ENCODE measurements at regions not wholly inside any gene's neighbourhood (a gene's known extent, or its start where the extent isn't known, plus 50 kb on each side); places are given as distances from the start of the nearest gene placed in this dataset.

DNA sequence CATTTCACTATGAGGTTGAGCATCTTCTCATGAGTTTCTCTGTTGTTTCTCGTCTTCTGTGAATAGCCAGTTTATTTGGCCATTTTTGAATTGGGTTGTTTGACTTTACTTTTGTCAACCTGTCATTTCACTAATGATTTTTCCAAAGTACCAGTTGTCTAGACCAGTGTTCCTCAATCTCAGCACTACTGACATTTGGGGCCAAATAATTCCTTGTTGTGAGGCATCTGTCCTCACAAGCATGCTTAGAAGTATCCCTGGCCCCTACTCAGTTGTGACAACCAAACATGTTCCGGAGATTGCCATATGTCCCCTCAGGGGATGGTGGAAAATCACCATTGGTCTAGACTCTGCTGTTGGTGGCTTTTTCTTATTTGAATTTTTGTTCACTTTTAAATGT lies 87.7 kb upstream of the GNAZ start:
- H3K4me3 ChIP-seq, result no peak overlapping the region
- no peaks in the 10 kb centered on the region for H3K4me1 ChIP-seq (replicated peaks in 1 of 2)
- peaks cover 0 to 6% (median 0%) of the 10 kb centered on the region in 3 donors for H3K9me3 ChIP-seq (replicated peaks in 1 of 3)
- TF ChIP-seq POLR2A (IDR thresholded peaks at IDR 0.05), result no peak
- TF ChIP-seq, protein P1, sequence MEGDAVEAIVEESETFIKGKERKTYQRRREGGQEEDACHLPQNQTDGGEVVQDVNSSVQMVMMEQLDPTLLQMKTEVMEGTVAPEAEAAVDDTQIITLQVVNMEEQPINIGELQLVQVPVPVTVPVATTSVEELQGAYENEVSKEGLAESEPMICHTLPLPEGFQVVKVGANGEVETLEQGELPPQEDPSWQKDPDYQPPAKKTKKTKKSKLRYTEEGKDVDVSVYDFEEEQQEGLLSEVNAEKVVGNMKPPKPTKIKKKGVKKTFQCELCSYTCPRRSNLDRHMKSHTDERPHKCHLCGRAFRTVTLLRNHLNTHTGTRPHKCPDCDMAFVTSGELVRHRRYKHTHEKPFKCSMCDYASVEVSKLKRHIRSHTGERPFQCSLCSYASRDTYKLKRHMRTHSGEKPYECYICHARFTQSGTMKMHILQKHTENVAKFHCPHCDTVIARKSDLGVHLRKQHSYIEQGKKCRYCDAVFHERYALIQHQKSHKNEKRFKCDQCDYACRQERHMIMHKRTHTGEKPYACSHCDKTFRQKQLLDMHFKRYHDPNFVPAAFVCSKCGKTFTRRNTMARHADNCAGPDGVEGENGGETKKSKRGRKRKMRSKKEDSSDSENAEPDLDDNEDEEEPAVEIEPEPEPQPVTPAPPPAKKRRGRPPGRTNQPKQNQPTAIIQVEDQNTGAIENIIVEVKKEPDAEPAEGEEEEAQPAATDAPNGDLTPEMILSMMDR (IDR thresholded peaks at IDR 0.05), result no peak
- H3K27me3 ChIP-seq, result no peaks in the 10 kb centered on the region
- no peak overlapping the region for H3K27ac ChIP-seq
- no peaks in the 10 kb centered on the region for H3K36me3 ChIP-seq (replicated peaks in 1 of 2)
- WGBS, 4 donors, result 50 to 66% (median 63%) methylated on average over 2 of the region's 2 CpGs
- no peak for DNase-seq
- intact Hi-C loops (cut with DNase I), result no loop called here

DNA sequence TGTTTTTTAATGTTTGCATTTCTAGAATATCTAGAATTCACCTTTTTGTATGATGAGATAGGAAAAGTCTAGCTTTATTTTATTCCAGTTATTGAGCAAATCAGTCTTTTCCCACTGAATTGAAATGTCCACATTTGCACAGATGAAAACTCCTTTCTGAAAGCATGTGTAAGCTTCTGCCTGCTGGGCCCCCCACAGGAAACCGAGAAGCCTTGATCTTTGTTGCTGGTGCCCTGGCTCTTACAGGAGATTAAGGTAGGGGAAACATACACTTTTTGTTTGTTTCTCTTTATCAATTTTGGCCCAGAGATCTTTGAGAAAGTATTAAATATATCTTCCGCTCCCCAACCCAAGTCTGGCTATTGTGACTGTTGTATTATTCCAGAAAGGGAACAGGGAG lies 87.2 kb upstream of the GNAZ start:
- no peaks in the 10 kb centered on the region for H3K27me3 ChIP-seq
- H3K36me3 ChIP-seq (replicated peaks in 1 of 2), result no peaks in the 10 kb centered on the region
- H3K4me1 ChIP-seq (replicated peaks in 1 of 2), result no peaks in the 10 kb centered on the region
- peaks cover 0 to 6% (median 0%) of the 10 kb centered on the region in 3 donors for H3K9me3 ChIP-seq (replicated peaks in 1 of 3)
- WGBS, 4 donors, result 61 to 81% (median 77%) methylated on average over 2 of the region's 2 CpGs
- H3K27ac ChIP-seq, result no peak overlapping the region
- H3K4me3 ChIP-seq, result no peak overlapping the region
- intact Hi-C loops (cut with DNase I), result no loop called here
- no peak for DNase-seq
- no peak for TF ChIP-seq POLR2A (IDR thresholded peaks at IDR 0.05)
- TF ChIP-seq, protein P1 (IDR thresholded peaks at IDR 0.05), result no peak

DNA sequence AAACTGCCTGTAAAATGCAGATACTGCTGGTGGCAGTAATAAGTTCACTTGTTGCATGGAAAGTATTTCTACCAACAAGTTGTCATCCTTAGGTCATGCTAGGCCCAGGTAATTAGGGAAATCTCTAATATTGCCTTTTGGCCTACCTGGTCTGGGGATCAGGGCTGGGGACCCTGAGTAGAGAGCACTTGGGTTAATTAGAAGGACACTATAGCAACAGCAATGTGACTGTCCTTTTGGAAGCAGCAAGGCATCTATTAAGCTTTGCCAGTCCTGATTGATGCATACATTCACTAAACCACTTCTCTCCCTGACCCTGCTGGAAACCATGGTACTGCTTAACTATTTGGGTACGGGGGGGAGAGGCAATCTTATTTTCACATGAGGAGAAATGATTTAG lies 86.5 kb upstream of the GNAZ start:
- H3K9me3 ChIP-seq (replicated peaks in 1 of 3), result peaks cover 0 to 6% (median 0%) of the 10 kb centered on the region in 3 donors
- intact Hi-C loops (cut with DNase I), result no loop called here
- H3K27ac ChIP-seq, result no peak overlapping the region
- DNase-seq, result no peak
- no peak overlapping the region for H3K4me3 ChIP-seq
- no peaks in the 10 kb centered on the region for H3K36me3 ChIP-seq (replicated peaks in 1 of 2)
- TF ChIP-seq, protein P1 (IDR thresholded peaks at IDR 0.05), result no peak
- H3K27me3 ChIP-seq, result no peaks in the 10 kb centered on the region
- no peaks in the 10 kb centered on the region for H3K4me1 ChIP-seq (replicated peaks in 1 of 2)
- 0 to 75% (median 36%) methylated on average over 1 of the region's 1 CpG for WGBS, 4 donors

DNA sequence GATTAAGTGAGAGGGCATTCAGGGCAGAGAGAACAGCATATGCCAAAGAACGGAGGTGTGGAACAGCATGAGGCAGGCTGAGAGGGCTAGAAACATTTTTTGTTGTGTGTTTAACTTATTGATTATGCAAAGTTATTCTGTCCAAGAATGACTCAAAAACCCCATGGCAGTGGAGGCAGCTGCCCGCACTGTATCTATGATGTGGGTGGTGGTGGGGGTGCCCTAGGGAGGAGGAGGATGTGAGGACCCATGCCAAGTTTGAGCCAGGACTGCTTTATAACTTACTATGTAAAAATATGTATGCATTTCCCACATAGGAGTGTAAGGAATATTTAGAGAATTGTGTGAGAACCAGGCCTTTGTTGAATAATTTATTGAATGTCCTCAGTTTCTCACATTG lies 85.4 kb upstream of the GNAZ start:
- H3K27me3 ChIP-seq, result no peaks in the 10 kb centered on the region
- H3K4me3 ChIP-seq, result no peak overlapping the region
- no peak overlapping the region for H3K27ac ChIP-seq
- H3K4me1 ChIP-seq (replicated peaks in 1 of 2), result no peaks in the 10 kb centered on the region
- TF ChIP-seq, protein P1 (IDR thresholded peaks at IDR 0.05), result no peak
- intact Hi-C loops (cut with DNase I), result no loop called here
- no peak for DNase-seq
- WGBS, 4 donors, result 89 to 98% (median 96%) methylated on average over 2 of the region's 2 CpGs
- H3K36me3 ChIP-seq (replicated peaks in 1 of 2), result no peaks in the 10 kb centered on the region
- peaks cover 0 to 5% (median 0%) of the 10 kb centered on the region in 3 donors for H3K9me3 ChIP-seq (replicated peaks in 1 of 3)

All from adrenal gland (tissue), 9 donors.